ENCODE measurements at regions not wholly inside any gene's neighbourhood (a gene's known extent, or its start where the extent isn't known, plus 50 kb on each side); places are given as distances from the start of the nearest gene placed in this dataset.

GRCh38 chr1:29592731-29593130 is 356.4 kb downstream of the PTPRU start:
- no peak for DNase-seq
- Histone ChIP-seq H3K36me3 (ENCODE audit: control insufficient read depth in 4 of 4, insufficient read depth in 4 of 4, low read length in 4 of 4) (no peaks in the 10 kb centered on the region), H3K9ac (ENCODE audit: insufficient read depth in 1 of 2, low read length in 2 of 2) (no peak overlapping the region), H3K4me1 (ENCODE audit: control insufficient read depth in 5 of 5, insufficient read depth in 5 of 5, low read length in 5 of 5) (no peaks in the 10 kb centered on the region), H3K9me3 (ENCODE audit: control insufficient read depth in 4 of 4, insufficient read depth in 3 of 4, low read length in 3 of 4) (no peaks in the 10 kb centered on the region), H3K27ac (ENCODE audit: low read depth in 1 of 2, low read length in 1 of 2) (no peak overlapping the region), H3K4me3 (no peak overlapping the region), H3K27me3 (ENCODE audit: control insufficient read depth in 3 of 3, insufficient read depth in 3 of 3, low read length in 2 of 3) (no peaks in the 10 kb centered on the region)
- TF ChIP-seq CTCF (IDR thresholded peaks at IDR 0.05; ENCODE audit: control extremely low read depth, extremely low read depth): no peak
- WGBS, 2 donors: 42 to 53% methylated on average over 5 of the region's 5 CpGs
- no peak for ATAC-seq (ENCODE audit: insufficient read depth, low FRiP score)

GRCh38 chr1:29592261-29592615 is 355.9 kb downstream of the PTPRU start:
- 87% methylated on average over 6 of the region's 6 CpGs for WGBS, 2 donors

DNA sequence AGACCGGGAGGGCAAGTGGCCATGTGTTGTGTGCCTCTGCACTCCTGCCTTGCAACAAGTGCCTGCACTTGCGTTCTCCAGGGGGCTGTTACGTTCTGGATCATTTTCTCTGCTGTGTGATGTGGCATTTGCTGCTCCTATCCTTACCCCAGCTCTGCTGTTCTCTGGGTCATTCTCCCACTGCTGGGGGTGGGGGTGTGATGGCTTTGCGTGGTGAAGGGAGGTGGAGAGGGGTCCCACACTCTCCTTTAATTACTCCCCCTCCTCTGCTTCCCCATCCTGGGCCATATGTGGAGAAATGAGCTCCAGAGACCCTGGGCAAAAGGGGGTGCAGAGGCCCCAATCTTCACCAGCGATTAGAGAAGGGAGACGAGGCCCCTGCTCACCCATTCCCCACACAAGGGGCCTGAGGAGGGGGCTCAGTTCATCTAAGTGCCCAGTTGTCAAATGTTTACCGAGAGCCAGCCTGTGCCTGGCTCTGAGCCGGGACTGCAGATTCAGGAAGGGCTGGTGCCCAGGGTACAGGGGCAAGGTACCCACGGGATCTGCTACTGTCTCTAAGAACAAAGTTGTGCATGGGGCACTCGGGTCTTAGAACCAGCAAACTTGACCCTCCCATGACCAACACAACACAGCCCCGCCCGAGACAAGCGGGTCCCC is 355.4 kb downstream of the PTPRU start:
- Histone ChIP-seq H3K4me1 (ENCODE audit: control insufficient read depth in 5 of 5, insufficient read depth in 5 of 5, low read length in 5 of 5) (no peaks in the 10 kb centered on the region), H3K27me3 (ENCODE audit: control insufficient read depth in 3 of 3, insufficient read depth in 3 of 3, low read length in 2 of 3) (no peaks in the 10 kb centered on the region), H3K36me3 (ENCODE audit: control insufficient read depth in 4 of 4, insufficient read depth in 4 of 4, low read length in 4 of 4) (no peaks in the 10 kb centered on the region), H3K27ac (ENCODE audit: low read depth in 1 of 2, low read length in 1 of 2) (no peak overlapping the region), H3K4me3 (no peak overlapping the region), H3K9ac (ENCODE audit: insufficient read depth in 1 of 2, low read length in 2 of 2) (no peak overlapping the region), H3K9me3 (ENCODE audit: control insufficient read depth in 4 of 4, insufficient read depth in 3 of 4, low read length in 3 of 4) (no peaks in the 10 kb centered on the region)
- DNase-seq (no peak), ATAC-seq (ENCODE audit: insufficient read depth, low FRiP score) (no peak)
- TF ChIP-seq CTCF (IDR thresholded peaks at IDR 0.05; ENCODE audit: control extremely low read depth, extremely low read depth): no peak
- 72 to 84% methylated on average over 13 of the region's 13 CpGs for WGBS, 2 donors

More at GRCh38 chr1:29592261-29592615, 355.9 kb downstream of the PTPRU start:
- no peaks in the 10 kb centered on the region for H3K4me1 ChIP-seq (ENCODE audit: control insufficient read depth in 5 of 5, insufficient read depth in 5 of 5, low read length in 5 of 5)
- no peaks in the 10 kb centered on the region for H3K36me3 ChIP-seq (ENCODE audit: control insufficient read depth in 4 of 4, insufficient read depth in 4 of 4, low read length in 4 of 4)
- no peak overlapping the region for H3K4me3 ChIP-seq
- H3K27me3 ChIP-seq (ENCODE audit: control insufficient read depth in 3 of 3, insufficient read depth in 3 of 3, low read length in 2 of 3): no peaks in the 10 kb centered on the region
- H3K9ac ChIP-seq (ENCODE audit: insufficient read depth in 1 of 2, low read length in 2 of 2): no peak overlapping the region
- TF ChIP-seq CTCF (IDR thresholded peaks at IDR 0.05; ENCODE audit: control extremely low read depth, extremely low read depth): no peak
- no peak overlapping the region for H3K27ac ChIP-seq (ENCODE audit: low read depth in 1 of 2, low read length in 1 of 2)
- DNase-seq: no peak
- no peak for ATAC-seq (ENCODE audit: insufficient read depth, low FRiP score)
- no peaks in the 10 kb centered on the region for H3K9me3 ChIP-seq (ENCODE audit: control insufficient read depth in 4 of 4, insufficient read depth in 3 of 4, low read length in 3 of 4)
